HEK293 (cell line): ENCODE measurements at regions not wholly inside any gene's neighbourhood (a gene's known extent, or its start where the extent isn't known, plus 50 kb on each side); places are given as distances from the start of the nearest gene placed in this dataset.

Source experiments
- HOXA7 ChIP-seq: sonication (generic); formaldehyde crosslinking; IDR thresholded peaks from 2 replicates; pipeline ENCODE4 v1.8.1; 2022; ENCODE audit warnings: missing genetic modification reagents, borderline replicate concordance
- KLF10 ChIP-seq: fragments of 450-650 bp; IDR thresholded peaks from 2 replicates; pipeline ENCODE4 v1.5.1; 2018; ENCODE audit warnings: missing biosample characterization, mild to moderate bottlenecking, missing genetic modification characterization
- YY2 ChIP-seq: fragments of 450-650 bp; formaldehyde crosslinking; IDR thresholded peaks from 2 replicates; pipeline ENCODE4 v1.5.1; 2016; ENCODE audit warnings: missing biosample characterization, missing genetic modification characterization
- ZNF830 ChIP-seq: fragments of 450-650 bp; IDR thresholded peaks from 2 replicates; pipeline ENCODE4 v1.5.0; 2018; ENCODE audit warnings: missing biosample characterization, missing genetic modification characterization, low read depth, mild to moderate bottlenecking, moderate library complexity
- TF ChIP-seq, protein P1 (sequence below): fragments of 450-650 bp; formaldehyde crosslinking; IDR thresholded peaks from 2 replicates; pipeline ENCODE4 v1.5.1; 2016; ENCODE audit warnings: missing biosample characterization, missing genetic modification characterization

DNA sequence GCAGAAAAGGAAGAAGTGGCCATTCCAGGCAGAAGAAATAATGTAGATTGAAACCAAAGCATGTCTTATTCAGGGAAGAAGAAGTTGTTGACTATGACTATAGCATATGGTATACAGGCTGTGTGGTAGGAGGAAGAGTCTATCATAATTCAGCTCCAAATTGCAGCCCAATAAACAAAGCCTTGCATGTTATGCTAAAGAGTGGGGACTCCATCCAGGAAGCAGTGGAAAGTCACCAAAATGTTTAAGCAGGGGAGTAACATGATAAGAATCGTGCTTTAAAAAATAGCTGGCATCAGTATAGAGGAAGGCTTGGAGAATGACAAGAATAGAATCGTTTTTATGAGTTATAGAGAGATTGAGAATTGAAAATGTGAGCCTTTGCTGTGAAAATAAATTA is 213.3 kb upstream of the ADGRL2 start:
- TF ChIP-seq KLF10 (tag by site-specific recombination) (no peak), YY2 (tag by site-specific recombination) (no peak), ZNF830 (tag by site-specific recombination) (no peak), HOXA7 (CRISPR knock-in tag) (no peak)
- TF ChIP-seq, protein P1, sequence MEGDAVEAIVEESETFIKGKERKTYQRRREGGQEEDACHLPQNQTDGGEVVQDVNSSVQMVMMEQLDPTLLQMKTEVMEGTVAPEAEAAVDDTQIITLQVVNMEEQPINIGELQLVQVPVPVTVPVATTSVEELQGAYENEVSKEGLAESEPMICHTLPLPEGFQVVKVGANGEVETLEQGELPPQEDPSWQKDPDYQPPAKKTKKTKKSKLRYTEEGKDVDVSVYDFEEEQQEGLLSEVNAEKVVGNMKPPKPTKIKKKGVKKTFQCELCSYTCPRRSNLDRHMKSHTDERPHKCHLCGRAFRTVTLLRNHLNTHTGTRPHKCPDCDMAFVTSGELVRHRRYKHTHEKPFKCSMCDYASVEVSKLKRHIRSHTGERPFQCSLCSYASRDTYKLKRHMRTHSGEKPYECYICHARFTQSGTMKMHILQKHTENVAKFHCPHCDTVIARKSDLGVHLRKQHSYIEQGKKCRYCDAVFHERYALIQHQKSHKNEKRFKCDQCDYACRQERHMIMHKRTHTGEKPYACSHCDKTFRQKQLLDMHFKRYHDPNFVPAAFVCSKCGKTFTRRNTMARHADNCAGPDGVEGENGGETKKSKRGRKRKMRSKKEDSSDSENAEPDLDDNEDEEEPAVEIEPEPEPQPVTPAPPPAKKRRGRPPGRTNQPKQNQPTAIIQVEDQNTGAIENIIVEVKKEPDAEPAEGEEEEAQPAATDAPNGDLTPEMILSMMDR (tag by site-specific recombination): no peak
